ENCODE measurements at regions not wholly inside any gene's neighbourhood (a gene's known extent, or its start where the extent isn't known, plus 50 kb on each side); places are given as distances from the start of the nearest gene placed in this dataset.

GRCh38 chr2:120976501-120977307 lies 241.0 kb downstream of the GLI2 start:
- no peak for DNase-seq (ENCODE audit: low read depth)

GRCh38 chr2:120977582-120978358 lies 242.1 kb downstream of the GLI2 start:
- DNase-seq (ENCODE audit: low read depth): no peak

GRCh38 chr2:120978359-120979050 lies 242.8 kb downstream of the GLI2 start:
- DNase-seq (ENCODE audit: low read depth): no peak

- no peak for DNase-seq (ENCODE audit: low read depth)
Observed at GRCh38 chr2:120979398-120979797, 243.7 kb downstream of the GLI2 start.

GRCh38 chr2:120979921-120980320 lies 244.3 kb downstream of the GLI2 start:
- DNase-seq (ENCODE audit: low read depth): no peak

- DNase-seq (ENCODE audit: low read depth): no peak
Observed at GRCh38 chr2:120981443-120981842, 245.8 kb downstream of the GLI2 start.

GRCh38 chr2:120982598-120982997 lies 246.9 kb downstream of the GLI2 start:
- DNase-seq (ENCODE audit: low read depth): no peak

- no peak for DNase-seq (ENCODE audit: low read depth)
Observed at GRCh38 chr2:120983344-120983743, 247.7 kb downstream of the GLI2 start.

- DNase-seq (ENCODE audit: low read depth): no peak
Observed at GRCh38 chr2:120984046-120984445, 248.4 kb downstream of the GLI2 start.

GRCh38 chr2:120984452-120985173 lies 248.9 kb downstream of the GLI2 start:
- no peak for DNase-seq (ENCODE audit: low read depth)

- DNase-seq (ENCODE audit: low read depth): no peak
Observed at GRCh38 chr2:120985174-120985996, 249.7 kb downstream of the GLI2 start.

GRCh38 chr2:120985997-120986651 lies 250.5 kb downstream of the GLI2 start:
- no peak for DNase-seq (ENCODE audit: low read depth)

- DNase-seq (ENCODE audit: low read depth): no peak
Observed at GRCh38 chr2:120986898-120987650, 251.4 kb downstream of the GLI2 start.

GRCh38 chr2:120988051-120988699 lies 252.5 kb downstream of the GLI2 start:
- DNase-seq (ENCODE audit: low read depth): no peak

- DNase-seq (ENCODE audit: low read depth): no peak
Observed at GRCh38 chr2:120988700-120989511, 253.2 kb downstream of the GLI2 start.

- DNase-seq (ENCODE audit: low read depth): no peak
Observed at GRCh38 chr2:120989512-120990441, 254.1 kb downstream of the GLI2 start.

GRCh38 chr2:120990451-120990871 lies 254.8 kb downstream of the GLI2 start:
- DNase-seq (ENCODE audit: low read depth): no peak

Data from HT1080 (cell line).